Hematopoietic multipotent progenitor cell treated with erythropoietin and hydrocortisone succinate and interleukin-3 and kit ligand, for 8 days (in vitro differentiated cells): ENCODE measurements at regions not wholly inside any gene's neighbourhood (a gene's known extent, or its start where the extent isn't known, plus 50 kb on each side); places are given as distances from the start of the nearest gene placed in this dataset.
"Not testable (repeated sequence)": the region's sequence is repeated elsewhere in the genome, so short reads cannot be mapped to it uniquely, and the experiment has no call there.

Experiments
- DNase-seq: peaks from one replicate; pipeline ENCODE4 v3.0.0-alpha.2; 2015

GRCh38 chr10:15921423-15921945 lies 61.2 kb upstream of the MINDY3 start:
- not testable (repeated sequence) for DNase-seq

- no peak for DNase-seq
Measured at GRCh38 chr10:15931376-15931775, 71.1 kb upstream of the MINDY3 start.

GRCh38 chr10:15939543-15939942 lies 79.2 kb upstream of the MINDY3 start:
- not testable (repeated sequence) for DNase-seq

- DNase-seq: no peak
Measured at GRCh38 chr10:15943426-15943825, 83.1 kb upstream of the MINDY3 start.

- no peak for DNase-seq
Measured at GRCh38 chr10:15954188-15954587, 93.9 kb upstream of the MINDY3 start.

- DNase-seq: no peak
Measured at GRCh38 chr10:15960277-15960676, 100.0 kb upstream of the MINDY3 start.

- DNase-seq: not testable (repeated sequence)
Measured at GRCh38 chr10:15972736-15973135, 112.4 kb upstream of the MINDY3 start.

GRCh38 chr10:15985690-15986089 lies 125.4 kb upstream of the MINDY3 start:
- no peak for DNase-seq

GRCh38 chr10:15990535-15991129 lies 130.3 kb upstream of the MINDY3 start:
- DNase-seq: no peak

GRCh38 chr10:15997313-15997712 lies 137.0 kb upstream of the MINDY3 start:
- no peak for DNase-seq

GRCh38 chr10:16001581-16001980 lies 141.3 kb upstream of the MINDY3 start:
- no peak for DNase-seq

GRCh38 chr10:16009785-16010184 lies 149.5 kb upstream of the MINDY3 start:
- no peak for DNase-seq

GRCh38 chr10:16011548-16011947 lies 151.2 kb upstream of the MINDY3 start:
- DNase-seq: no peak

- DNase-seq: no peak
Measured at GRCh38 chr10:16014469-16014868, 154.2 kb upstream of the MINDY3 start.

GRCh38 chr10:16016688-16017087 lies 156.4 kb upstream of the MINDY3 start:
- DNase-seq: peak; percentile 1

- DNase-seq: no peak
Measured at GRCh38 chr10:16020836-16021235, 160.5 kb upstream of the MINDY3 start.

GRCh38 chr10:16026832-16027231 lies 166.5 kb upstream of the MINDY3 start:
- not testable (repeated sequence) for DNase-seq

- no peak for DNase-seq
Measured at GRCh38 chr10:16030562-16030961, 170.3 kb upstream of the MINDY3 start.

GRCh38 chr10:16049050-16049449 lies 188.7 kb upstream of the MINDY3 start:
- no peak for DNase-seq

- DNase-seq: no peak
Measured at GRCh38 chr10:16049782-16050181, 189.5 kb upstream of the MINDY3 start.

- no peak for DNase-seq
Measured at GRCh38 chr10:16063350-16063749, 203.0 kb upstream of the MINDY3 start.

GRCh38 chr10:16083551-16083950 lies 223.2 kb upstream of the MINDY3 start:
- not testable (repeated sequence) for DNase-seq

GRCh38 chr10:16105082-16105481 lies 244.8 kb upstream of the MINDY3 start:
- no peak for DNase-seq

- peak; percentile 12 for DNase-seq
Measured at GRCh38 chr10:16116404-16117304, 256.3 kb upstream of the MINDY3 start.
